SK-N-SH (cell line): ENCODE measurements at regions not wholly inside any gene's neighbourhood (a gene's known extent, or its start where the extent isn't known, plus 50 kb on each side); places are given as distances from the start of the nearest gene placed in this dataset.

Experiments
- CTCF ChIA-PET: fragments of 300-600, 350-600 bp; formaldehyde crosslinking; extraction: SDS; loops from one replicate; lab custom pipeline; 2021; lab: Yijun Ruan, JAX
- POLR2A ChIA-PET: fragments of 350-600 bp; sonication (Branson Sonifier 250); formaldehyde crosslinking; extraction: SDS; loops from one replicate; lab custom pipeline; 2020; ENCODE audit warnings: antibody characterized with exemption, inconsistent platforms; lab: Yijun Ruan, JAX
- DNase-seq: peaks from one replicate; pipeline ENCODE4 v3.0.0; 2012
- H2AFZ ChIP-seq: fragments of 200-600 bp; sonication (generic); 2 replicates; pipeline ENCODE4 v1.8.1; 2016; ENCODE audit warnings: antibody characterized with exemption, mild to moderate bottlenecking, low read depth
- H3F3A ChIP-seq: fragments of 200-600 bp; sonication (generic); replicated peaks from 2 replicates; pipeline ENCODE3; 2016; ENCODE audit warnings: antibody characterized with exemption, mild to moderate bottlenecking; ENCODE audit not compliant: insufficient read depth
- H3K27ac ChIP-seq, 2 experiments: fragments of 200-500 bp in 1 of 2; fragments of 200-600 bp in 1 of 2; sonication (Bioruptor generic) in 1 of 2; sonication (generic), shearing (Covaris generic) in 1 of 2; 2 replicates each; pipeline versions ENCODE4 v1.5.1 to v1.6.1; 2014 to 2016; ENCODE audit warnings: low read depth in 2 of 2, inconsistent platforms in 1 of 2, low read length in 1 of 2, mild to moderate bottlenecking in 1 of 2, mixed read lengths in 1 of 2
- H3K27me3 ChIP-seq: fragments of 200-600 bp; sonication (generic), shearing (Covaris generic); 2 replicates; pipeline ENCODE4 v1.6.1; 2016; ENCODE audit warnings: mixed run types; ENCODE audit not compliant: insufficient read depth
- H3K36me3 ChIP-seq, 2 experiments: fragments of 200-500 bp in 1 of 2; fragments of 200-600 bp in 1 of 2; sonication (Bioruptor generic) in 1 of 2; sonication (generic) in 1 of 2; replicated peaks in 1 of 2; 2 replicates each; pipeline versions ENCODE3 to v1.5.1; 2014 to 2016; ENCODE audit warnings: low read length in 1 of 2, mild to moderate bottlenecking in 1 of 2; ENCODE audit not compliant: insufficient read depth in 2 of 2, control insufficient read depth in 1 of 2
- H3K4me1 ChIP-seq, 2 experiments: fragments of 200-500 bp in 1 of 2; fragments of 200-600 bp in 1 of 2; sonication (Bioruptor generic) in 1 of 2; sonication (generic), shearing (Covaris generic) in 1 of 2; 2 replicates each; pipeline versions ENCODE4 v1.5.1 to v1.6.1; 2014 to 2016; ENCODE audit warnings: low read depth in 1 of 2, low read length in 1 of 2, mixed run types in 1 of 2; ENCODE audit not compliant: insufficient read depth in 2 of 2, control insufficient read depth in 1 of 2
- H3K4me2 ChIP-seq: fragments of 200-600 bp; sonication (generic), shearing (Covaris generic); 2 replicates; pipeline ENCODE4 v1.6.1; 2017; ENCODE audit warnings: mixed run types
- H3K4me3 ChIP-seq, 2 experiments: fragments of 200-500 bp in 1 of 2; fragments of 200-600 bp in 1 of 2; sonication (Bioruptor generic) in 1 of 2; sonication (generic), shearing (Covaris generic) in 1 of 2; 2 replicates each; pipeline versions ENCODE4 v1.5.1 to v1.8.1; 2014 to 2016; ENCODE audit warnings: low read depth in 2 of 2, inconsistent platforms in 1 of 2, low read length in 1 of 2, mild to moderate bottlenecking in 1 of 2, mixed read lengths in 1 of 2, moderate library complexity in 1 of 2
- H3K79me2 ChIP-seq: fragments of 200-600 bp; sonication (generic); 2 replicates; pipeline ENCODE4 v1.8.1; 2017; ENCODE audit warnings: mild to moderate bottlenecking; ENCODE audit not compliant: insufficient read depth
- H3K9ac ChIP-seq: fragments of 200-600 bp; sonication (generic); 2 replicates; pipeline ENCODE4 v1.6.1; 2017; ENCODE audit warnings: mixed run types
- H3K9me2 ChIP-seq: fragments of 200-600 bp; sonication (generic); 2 replicates; pipeline ENCODE4 v1.6.1; 2017; ENCODE audit warnings: mixed run types
- H3K9me3 ChIP-seq: fragments of 200-600 bp; sonication (generic); 2 replicates; pipeline ENCODE4 v1.6.1; 2017; ENCODE audit warnings: mixed run types, mild to moderate bottlenecking, moderate library complexity
- H4K20me1 ChIP-seq: fragments of 200-600 bp; sonication (generic); 2 replicates; pipeline ENCODE4 v1.6.1; 2017; ENCODE audit warnings: mild to moderate bottlenecking, mixed run types; ENCODE audit not compliant: insufficient read depth
- CHD2 ChIP-seq: fragments of 150-350 bp; IDR thresholded peaks from 2 replicates; pipeline ENCODE4 v1.6.1; 2018; ENCODE audit warnings: low read length; ENCODE audit not compliant: partially characterized antibody
- ELF1 ChIP-seq: IDR thresholded peaks from 2 replicates; pipeline ENCODE4 v1.4.0; 2012
- FOSL2 ChIP-seq: IDR thresholded peaks from 2 replicates; pipeline ENCODE4 v1.4.0; 2012; ENCODE audit warnings: low read depth, mild to moderate bottlenecking, moderate library complexity, borderline replicate concordance
- FOXJ3 ChIP-seq: sonication (generic); formaldehyde crosslinking; IDR thresholded peaks from 2 replicates; pipeline ENCODE4 v1.5.1; 2020; ENCODE audit warnings: mild to moderate bottlenecking, missing genetic modification reagents
- GABPA ChIP-seq: IDR thresholded peaks from 2 replicates; pipeline ENCODE4 v1.4.0; 2012; ENCODE audit warnings: low read depth, mild to moderate bottlenecking
- GATA2 ChIP-seq: sonication (generic); formaldehyde crosslinking; IDR thresholded peaks from 2 replicates; pipeline ENCODE4 v1.5.0; 2020; ENCODE audit warnings: mild to moderate bottlenecking, missing genetic modification reagents
- IRF3 ChIP-seq: fragments of 150-350 bp; IDR thresholded peaks from 2 replicates; pipeline ENCODE4 v1.6.1; 2016; ENCODE audit warnings: mild to moderate bottlenecking, low read depth, low read length
- MAX ChIP-seq: IDR thresholded peaks from 2 replicates; pipeline ENCODE4 v1.4.0; 2012; ENCODE audit warnings: low read depth
- MEF2A ChIP-seq: IDR thresholded peaks from 2 replicates; pipeline ENCODE4 v1.4.0; 2012; ENCODE audit warnings: low read depth, borderline replicate concordance
- NFIC ChIP-seq: IDR thresholded peaks from 2 replicates; pipeline ENCODE4 v1.4.0; 2012; ENCODE audit warnings: borderline replicate concordance
- NRF1 ChIP-seq: IDR thresholded peaks from 2 replicates; pipeline ENCODE4 v1.6.1; 2012; ENCODE audit warnings: low read depth, mild to moderate bottlenecking, low read length
- RCOR1 ChIP-seq: fragments of 150-350 bp; IDR thresholded peaks from 2 replicates; pipeline ENCODE4 v1.6.1; 2017; ENCODE audit warnings: antibody characterized with exemption, low read length
- RFX5 ChIP-seq: IDR thresholded peaks from 2 replicates; pipeline ENCODE4 v1.6.1; 2012; ENCODE audit warnings: mild to moderate bottlenecking, improper control_type of control experiment, low read length
- SMC3 ChIP-seq: IDR thresholded peaks from 2 replicates; pipeline ENCODE4 v1.6.1; 2012; ENCODE audit warnings: low read depth, low read length, improper control_type of control experiment
- USF2 ChIP-seq: fragments of 150-350 bp; IDR thresholded peaks from 2 replicates; pipeline ENCODE4 v1.6.1; 2017; ENCODE audit warnings: antibody characterized with exemption, low read length, low read depth, borderline replicate concordance
- WGBS: methylation state at CpG from one replicate; pipeline ENCODE4 v1.1.6; 2017; ENCODE audit warnings: low lambda C conversion rate; 5-methylcytosine and 5-hydroxymethylcytosine counted together
- TF ChIP-seq, protein P1 (sequence below): IDR thresholded peaks from 2 replicates; pipeline ENCODE4 v1.4.0; 2012; ENCODE audit warnings: low read depth, borderline replicate concordance
- TF ChIP-seq, protein P2 (sequence below): fragments of 200-600 bp; sonication (generic); IDR thresholded peaks from 2 replicates; pipeline ENCODE4 v1.6.1; 2017; ENCODE audit warnings: antibody characterized with exemption, mild to moderate bottlenecking, moderate library complexity

GRCh38 chr3:165462636-165463334 is 266.6 kb upstream of the SLITRK3 start:
- H3K4me2 ChIP-seq: no peak overlapping the region
- ChIA-PET CTCF (interaction anchor here (0.6 kb wide), 1 partner anchor 835 kb away, joined by 3 read pairs; no protein-coding TSS in a partner anchor), POLR2A (no interaction called here)
- no peak overlapping the region for H2AFZ ChIP-seq
- H3K9me3 ChIP-seq: no peaks in the 10 kb centered on the region
- TF ChIP-seq GABPA (no peak), NFIC (no peak), FOXJ3 (CRISPR knock-in tag) (no peak), CHD2 (no peak), IRF3 (no peak), RFX5 (no peak), MAX (no peak), SMC3 (no peak)
- TF ChIP-seq, protein P1, sequence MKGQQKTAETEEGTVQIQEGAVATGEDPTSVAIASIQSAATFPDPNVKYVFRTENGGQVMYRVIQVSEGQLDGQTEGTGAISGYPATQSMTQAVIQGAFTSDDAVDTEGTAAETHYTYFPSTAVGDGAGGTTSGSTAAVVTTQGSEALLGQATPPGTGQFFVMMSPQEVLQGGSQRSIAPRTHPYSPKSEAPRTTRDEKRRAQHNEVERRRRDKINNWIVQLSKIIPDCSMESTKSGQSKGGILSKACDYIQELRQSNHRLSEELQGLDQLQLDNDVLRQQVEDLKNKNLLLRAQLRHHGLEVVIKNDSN: no peak
- H3K9ac ChIP-seq: no peak overlapping the region
- no peaks in the 10 kb centered on the region for H3F3A ChIP-seq
- no peaks in the 10 kb centered on the region for H4K20me1 ChIP-seq
- no peak for DNase-seq
- H3K36me3 ChIP-seq: no peaks in the 10 kb centered on the region
- H3K79me2 ChIP-seq: no peaks in the 10 kb centered on the region
- H3K4me3 ChIP-seq: no peak overlapping the region
- no peaks in the 10 kb centered on the region for H3K4me1 ChIP-seq
- H3K9me2 ChIP-seq: no peaks in the 10 kb centered on the region
- H3K27me3 ChIP-seq: no peaks in the 10 kb centered on the region
- no peak overlapping the region for H3K27ac ChIP-seq
- under 1% methylated on average over 6 of the region's 6 CpGs for WGBS

GRCh38 chr3:165459924-165460835 is 264.0 kb upstream of the SLITRK3 start:
- WGBS: 17% methylated on average over 15 of the region's 15 CpGs
- Histone ChIP-seq H3K4me3 (no peak overlapping the region), H3K9ac (no peak overlapping the region), H3K4me1 (no peaks in the 10 kb centered on the region), H3K4me2 (no peak overlapping the region), H3K9me2 (no peaks in the 10 kb centered on the region), H3F3A (no peaks in the 10 kb centered on the region), H2AFZ (no peak overlapping the region; the same call in 1 of the 2 replicates), H3K36me3 (no peaks in the 10 kb centered on the region), H3K27ac (no peak overlapping the region), H3K79me2 (no peaks in the 10 kb centered on the region), H3K9me3 (no peaks in the 10 kb centered on the region), H3K27me3 (no peaks in the 10 kb centered on the region), H4K20me1 (no peaks in the 10 kb centered on the region)
- DNase-seq: no peak
- CTCF ChIA-PET: no interaction called here
- POLR2A ChIA-PET: no interaction called here
- TF ChIP-seq MEF2A (no peak), RFX5 (no peak), USF2 (no peak), CHD2 (no peak), GATA2 (CRISPR knock-in tag) (no peak), FOSL2 (no peak), ELF1 (no peak), RCOR1 (no peak), NRF1 (no peak), NFIC (no peak)
- TF ChIP-seq, protein P1: no peak
- TF ChIP-seq, protein P2, sequence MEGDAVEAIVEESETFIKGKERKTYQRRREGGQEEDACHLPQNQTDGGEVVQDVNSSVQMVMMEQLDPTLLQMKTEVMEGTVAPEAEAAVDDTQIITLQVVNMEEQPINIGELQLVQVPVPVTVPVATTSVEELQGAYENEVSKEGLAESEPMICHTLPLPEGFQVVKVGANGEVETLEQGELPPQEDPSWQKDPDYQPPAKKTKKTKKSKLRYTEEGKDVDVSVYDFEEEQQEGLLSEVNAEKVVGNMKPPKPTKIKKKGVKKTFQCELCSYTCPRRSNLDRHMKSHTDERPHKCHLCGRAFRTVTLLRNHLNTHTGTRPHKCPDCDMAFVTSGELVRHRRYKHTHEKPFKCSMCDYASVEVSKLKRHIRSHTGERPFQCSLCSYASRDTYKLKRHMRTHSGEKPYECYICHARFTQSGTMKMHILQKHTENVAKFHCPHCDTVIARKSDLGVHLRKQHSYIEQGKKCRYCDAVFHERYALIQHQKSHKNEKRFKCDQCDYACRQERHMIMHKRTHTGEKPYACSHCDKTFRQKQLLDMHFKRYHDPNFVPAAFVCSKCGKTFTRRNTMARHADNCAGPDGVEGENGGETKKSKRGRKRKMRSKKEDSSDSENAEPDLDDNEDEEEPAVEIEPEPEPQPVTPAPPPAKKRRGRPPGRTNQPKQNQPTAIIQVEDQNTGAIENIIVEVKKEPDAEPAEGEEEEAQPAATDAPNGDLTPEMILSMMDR: no peak
